HG03139 (cell line): ENCODE measurements at regions not wholly inside any gene's neighbourhood (a gene's known extent, or its start where the extent isn't known, plus 50 kb on each side); places are given as distances from the start of the nearest gene placed in this dataset.

Experiments
- ATAC-seq: cut with Tn5 transposase; IDR thresholded peaks from one replicate; pipeline ENCODE4 v1.9.1; 2021; ENCODE audit not compliant: unreplicated experiment

DNA sequence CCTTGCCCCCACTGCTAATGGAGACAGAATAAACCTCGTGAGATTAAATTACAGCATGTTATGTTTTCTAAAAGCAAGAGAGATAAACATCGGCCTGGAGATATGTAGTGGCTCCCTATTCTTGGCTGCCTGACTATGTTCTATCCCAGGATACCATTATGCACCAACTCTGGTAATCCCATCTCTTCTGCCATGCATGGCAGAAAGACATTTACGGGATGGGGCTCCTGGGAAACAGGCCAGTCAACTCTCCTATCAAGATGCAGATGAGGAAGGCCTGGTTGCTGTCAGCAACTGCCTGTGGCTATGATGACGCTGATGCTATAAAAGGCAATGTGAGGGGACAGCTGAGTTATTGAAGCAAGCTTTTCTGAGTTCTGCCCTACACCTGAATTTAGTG lies 166.2 kb upstream of the VCX3A start:
- ATAC-seq: no peak

DNA sequence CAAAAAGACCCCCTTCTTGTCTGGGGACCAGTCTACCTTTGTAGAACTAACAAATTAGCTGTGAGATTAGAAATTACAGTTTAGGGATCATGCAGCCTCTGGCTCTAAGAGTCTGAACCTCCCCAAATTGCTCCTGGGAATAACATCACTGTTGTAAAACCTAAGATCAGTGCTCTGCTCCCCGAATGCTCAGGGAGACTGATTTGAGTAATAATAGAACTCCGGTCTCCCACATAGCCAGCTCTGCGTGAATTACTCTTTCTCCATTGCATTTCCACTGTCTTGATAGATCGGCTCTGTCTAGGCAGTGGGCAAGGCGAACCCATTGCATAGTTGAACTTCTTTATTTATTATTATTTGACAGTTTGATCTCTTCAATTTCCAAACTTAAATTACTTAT lies 160.8 kb upstream of the VCX3A start:
- no peak for ATAC-seq

DNA sequence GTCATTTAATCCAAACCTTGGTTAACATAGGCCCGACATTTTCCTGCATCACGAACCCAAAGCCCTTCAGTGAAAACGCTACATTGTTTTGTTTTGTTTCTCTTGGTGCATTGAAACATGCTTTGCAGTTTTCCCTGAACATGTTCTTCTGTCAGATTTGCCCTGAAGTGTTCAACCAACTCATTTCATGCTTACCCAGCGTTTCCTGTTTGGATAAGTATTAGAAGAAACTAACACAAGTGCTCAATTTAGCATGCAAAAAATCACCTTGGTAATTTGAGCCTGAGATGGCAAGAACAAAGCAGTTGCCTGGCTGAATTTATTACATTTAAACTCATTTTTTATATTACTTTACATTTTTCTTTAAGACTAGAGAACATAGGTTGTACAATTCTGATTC lies 160.1 kb upstream of the VCX3A start:
- ATAC-seq: no peak

DNA sequence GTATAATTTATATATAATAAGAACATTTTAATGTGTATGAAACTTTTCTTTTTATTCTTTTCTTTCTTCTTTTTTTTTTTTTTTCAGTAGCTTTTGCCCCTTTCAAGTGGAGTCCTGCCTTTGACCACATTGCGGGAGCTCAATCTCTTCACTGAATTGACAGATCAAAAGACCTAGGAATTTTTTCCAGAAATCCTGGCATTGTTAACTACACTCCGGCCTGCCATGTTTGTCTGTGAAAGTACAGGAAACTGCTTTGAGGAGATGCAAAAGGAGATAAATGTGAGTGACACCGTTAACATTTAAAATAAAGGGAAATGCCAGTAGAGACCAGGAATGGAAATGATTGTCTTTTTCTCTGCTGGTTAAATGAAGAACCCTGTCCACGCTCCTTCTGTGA lies 159.3 kb upstream of the VCX3A start:
- ATAC-seq: no peak

DNA sequence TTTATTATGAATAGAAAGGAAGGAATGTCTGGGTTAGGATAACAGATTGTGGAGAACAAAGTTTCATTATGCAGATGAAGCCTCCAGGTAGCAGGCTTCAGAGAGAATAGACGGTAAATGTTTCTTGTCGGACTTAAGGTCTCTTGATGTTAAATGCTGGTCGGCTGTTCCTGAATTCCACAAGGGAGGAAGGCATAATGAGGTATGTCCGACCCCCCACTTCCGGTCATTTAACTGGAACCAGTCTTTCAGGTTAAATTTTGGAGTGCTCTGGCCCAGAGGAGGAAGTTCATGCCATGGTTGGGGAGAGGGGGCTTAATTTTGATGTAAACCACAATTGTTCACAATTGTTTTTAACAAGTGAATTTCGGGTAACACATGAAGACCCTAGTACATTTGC lies 158.1 kb upstream of the VCX3A start:
- ATAC-seq: no peak

DNA sequence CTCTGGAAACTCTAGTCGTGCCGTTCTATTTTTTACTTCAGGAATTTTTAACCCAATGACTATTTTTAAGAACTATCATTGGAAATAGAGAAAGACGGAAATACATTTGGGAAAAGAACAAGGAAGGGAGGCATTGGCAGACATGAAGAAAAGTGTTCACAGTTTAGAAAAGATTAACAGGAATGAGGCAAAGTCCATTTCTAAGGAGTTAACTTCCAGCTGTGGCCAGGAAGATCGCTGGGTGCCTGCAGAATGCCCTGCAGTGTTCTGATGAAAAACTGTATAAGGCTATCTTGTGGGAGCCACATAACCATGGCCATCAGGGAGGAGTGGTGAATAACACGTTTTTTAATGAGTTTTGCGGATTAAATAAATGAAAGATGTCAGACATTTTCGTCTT lies 150.6 kb upstream of the VCX3A start:
- no peak for ATAC-seq

- no peak for ATAC-seq
Measured at GRCh38 chrX:6683353-6683752, 148.4 kb upstream of the VCX3A start.

GRCh38 chrX:6681521-6682145 lies 146.7 kb upstream of the VCX3A start:
- no peak for ATAC-seq

DNA sequence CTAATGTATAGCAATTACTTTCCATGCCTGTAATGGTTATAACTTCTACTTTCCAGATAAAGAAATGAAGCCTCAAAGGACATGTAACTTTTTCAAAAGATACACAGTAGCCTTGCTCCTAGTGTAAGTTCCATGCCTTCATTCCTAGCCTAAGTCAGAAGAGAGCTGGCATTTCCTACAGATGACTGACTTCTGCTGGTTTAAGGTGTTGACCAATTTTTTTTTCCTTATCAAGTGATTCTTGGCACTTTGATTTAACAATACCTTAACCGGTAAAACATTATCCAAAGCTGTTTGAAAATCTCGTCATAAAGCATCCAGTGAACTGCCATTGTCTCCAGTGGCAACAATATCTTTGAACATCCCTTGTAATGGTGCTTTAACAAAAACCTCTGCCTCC lies 145.1 kb upstream of the VCX3A start:
- no peak for ATAC-seq

DNA sequence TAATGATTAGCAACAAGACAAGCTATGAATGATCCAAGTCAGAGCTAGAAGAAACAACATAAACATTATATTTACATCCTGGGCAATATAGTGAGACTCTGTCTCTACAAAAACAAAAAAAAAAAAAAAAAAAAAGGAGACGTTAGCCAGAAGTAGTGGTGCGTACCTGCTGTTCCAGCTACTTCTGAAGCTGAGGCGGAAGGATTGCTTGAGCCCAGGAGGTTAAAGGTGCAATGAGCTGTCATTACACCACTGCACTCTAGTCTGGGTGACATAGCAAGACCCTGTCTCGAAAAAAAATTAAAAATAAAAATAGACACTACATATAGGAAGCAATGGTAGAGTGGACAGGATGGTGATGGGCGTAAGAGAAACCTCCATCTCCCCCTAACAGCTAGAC lies 144.6 kb upstream of the VCX3A start:
- ATAC-seq: no peak

DNA sequence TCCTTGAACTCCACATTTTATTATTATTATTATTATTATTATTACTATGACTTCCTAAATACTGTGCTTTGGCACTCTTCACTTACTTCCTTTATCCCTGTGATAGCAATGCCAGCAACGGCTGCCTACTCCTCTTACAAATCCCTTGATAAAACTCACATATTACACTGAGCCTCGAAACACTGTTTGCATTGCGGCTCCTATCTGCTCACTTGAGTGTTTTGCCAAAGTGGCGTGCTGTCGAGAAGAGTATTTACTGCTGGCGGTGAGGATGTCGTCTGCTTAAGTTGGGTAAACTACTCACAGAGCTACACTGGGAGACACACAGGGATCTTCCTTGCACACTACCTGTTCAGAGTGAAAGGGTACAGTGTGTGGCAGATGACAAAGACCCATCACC lies 143.4 kb upstream of the VCX3A start:
- ATAC-seq: no peak

DNA sequence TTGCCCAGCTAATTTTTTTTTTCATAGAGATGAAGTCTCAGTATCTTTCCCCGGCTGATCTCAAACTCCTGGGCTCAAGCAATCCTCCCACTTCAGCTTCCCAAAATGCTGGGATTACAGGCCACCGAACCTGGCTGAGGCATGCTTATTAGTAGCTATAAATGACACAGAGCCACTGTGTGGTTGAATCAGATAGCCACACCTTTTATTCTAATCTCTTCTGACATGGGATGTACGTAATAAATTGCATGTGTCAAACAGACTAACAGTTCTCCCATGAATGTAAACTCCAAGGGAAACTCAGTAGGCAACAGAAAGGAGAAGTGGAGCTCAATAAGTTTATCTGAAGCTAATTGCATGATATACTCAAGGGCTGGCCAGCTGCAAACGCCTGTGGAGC lies 139.8 kb upstream of the VCX3A start:
- ATAC-seq: no peak

- no peak for ATAC-seq
Measured at GRCh38 chrX:6667048-6667768, 132.3 kb upstream of the VCX3A start.

- no peak for ATAC-seq
Measured at GRCh38 chrX:6666624-6667023, 131.7 kb upstream of the VCX3A start.

- no peak for ATAC-seq
Measured at GRCh38 chrX:6661736-6662135, 126.8 kb upstream of the VCX3A start.

DNA sequence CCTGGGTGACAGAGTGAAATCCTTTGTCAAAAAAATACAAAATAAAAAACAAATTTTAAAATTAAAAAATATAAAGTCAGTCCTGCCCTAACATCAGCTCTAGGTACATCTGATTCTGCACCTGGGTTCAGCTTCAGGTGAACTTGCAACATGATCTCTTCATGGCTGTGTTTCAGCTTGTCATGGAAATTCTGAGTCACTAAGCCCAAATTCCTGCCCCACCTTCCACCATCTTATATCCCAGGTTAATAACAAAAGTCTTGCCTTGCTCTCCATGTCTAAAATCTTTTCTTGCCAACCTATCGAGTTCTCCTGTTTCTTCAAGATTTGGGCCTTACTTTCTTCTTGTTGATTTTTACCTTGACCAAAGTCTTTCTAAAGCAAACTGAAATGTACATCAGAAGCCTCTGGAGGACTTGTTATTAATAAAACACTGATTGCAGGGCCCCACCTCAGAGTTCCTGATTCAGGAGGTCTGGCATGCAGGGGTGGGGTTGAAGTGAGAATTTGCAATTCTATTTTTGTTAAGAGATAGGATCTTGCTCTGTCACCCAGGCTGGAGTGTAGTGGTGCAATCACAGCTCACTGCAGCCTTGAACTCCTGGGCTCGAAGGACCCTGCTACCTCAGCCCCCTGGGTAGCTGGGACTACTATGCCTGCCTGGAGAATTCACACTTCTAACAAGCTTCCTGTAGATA lies 125.8 kb upstream of the VCX3A start:
- ATAC-seq: no peak

- ATAC-seq: no peak
Measured at GRCh38 chrX:6645216-6645615, 110.3 kb upstream of the VCX3A start.

GRCh38 chrX:6644411-6644810 lies 109.5 kb upstream of the VCX3A start:
- ATAC-seq: no peak

DNA sequence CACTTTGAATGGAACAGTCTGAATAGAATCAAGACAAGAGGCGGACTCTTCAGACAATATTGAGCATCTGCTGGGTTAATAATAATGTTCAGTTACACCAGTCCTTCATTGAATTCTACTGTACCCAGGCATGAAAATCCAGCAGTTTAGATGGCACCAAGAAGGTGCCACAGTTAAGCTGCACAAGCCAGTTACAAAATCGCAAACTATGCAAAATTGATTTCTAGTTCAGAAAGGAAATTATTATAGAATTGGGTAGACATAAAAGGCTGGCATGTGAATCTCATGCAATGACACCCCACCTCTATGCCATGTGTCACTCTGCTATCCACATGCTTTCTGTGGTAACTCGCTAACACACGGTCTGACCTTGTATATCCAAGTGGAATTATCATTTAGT lies 105.8 kb upstream of the VCX3A start:
- no peak for ATAC-seq

DNA sequence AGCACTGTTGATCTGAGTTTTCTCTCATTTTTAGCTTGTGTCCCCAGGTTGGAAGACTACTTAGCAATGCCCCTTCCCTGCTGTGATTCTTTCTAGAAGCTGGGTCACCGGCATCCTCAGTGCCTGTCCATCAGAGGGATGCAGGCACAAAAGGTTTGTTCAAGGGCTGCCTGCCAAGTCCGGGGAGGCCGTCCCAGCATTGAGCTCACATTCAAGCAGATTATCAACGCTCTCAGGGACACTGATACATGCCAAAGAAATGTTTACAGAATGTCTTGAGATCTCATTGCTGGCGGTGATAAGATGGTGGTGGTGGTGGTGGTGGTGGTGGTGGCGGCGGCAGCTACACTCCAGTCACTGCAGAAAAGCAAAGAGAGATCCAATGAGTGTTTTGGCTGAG lies 79.6 kb upstream of the VCX3A start:
- no peak for ATAC-seq

DNA sequence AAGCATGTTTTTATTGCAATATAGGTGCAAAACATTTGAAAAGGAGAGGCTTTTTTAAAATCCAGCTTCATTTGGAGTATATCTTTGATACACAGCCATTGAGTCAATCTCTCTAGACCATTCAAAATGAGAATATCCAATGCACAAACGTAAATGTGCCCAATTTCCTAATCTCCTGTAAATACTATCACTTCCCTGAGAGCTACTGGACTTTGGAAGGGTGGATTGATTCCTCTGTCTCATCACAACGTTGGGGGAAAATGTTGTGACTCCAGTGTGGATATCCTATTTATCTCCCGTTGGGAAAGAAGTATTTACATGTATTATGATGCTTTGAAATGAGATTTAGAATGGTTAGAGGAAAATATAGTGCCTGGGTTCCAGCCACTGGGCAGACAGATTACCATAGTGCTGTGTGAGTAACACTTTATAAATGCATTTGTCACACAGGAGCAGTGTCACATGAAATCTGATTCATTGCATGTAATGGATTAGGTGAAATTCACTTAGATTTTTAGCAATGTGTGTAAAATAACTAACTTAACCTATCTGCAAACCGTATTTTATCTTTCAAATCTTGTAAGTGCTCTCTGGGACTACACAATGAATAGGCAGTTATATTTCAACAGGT lies 64.4 kb upstream of the VCX3A start:
- ATAC-seq: no peak
